Adipocyte (in vitro differentiated cells): ENCODE measurements at regions not wholly inside any gene's neighbourhood (a gene's known extent, or its start where the extent isn't known, plus 50 kb on each side); places are given as distances from the start of the nearest gene placed in this dataset.

ENCODE experiments used
- DNase-seq: peaks from one replicate; pipeline ENCODE4 v3.0.0-alpha.2; 2015; ENCODE audit warnings: low read depth
- H3K27me3 ChIP-seq: replicated peaks from 2 replicates; pipeline ENCODE4 v1.7.0; 2013; ENCODE audit warnings: mild to moderate bottlenecking, low read length, moderate library complexity; ENCODE audit not compliant: control insufficient read depth, insufficient read depth
- H3K36me3 ChIP-seq: 2 replicates; pipeline ENCODE4 v1.7.0; 2013; ENCODE audit warnings: low read length, mild to moderate bottlenecking, moderate library complexity; ENCODE audit not compliant: control insufficient read depth, insufficient read depth, severe bottlenecking
- H3K4me1 ChIP-seq: 2 replicates; pipeline ENCODE4 v1.7.0; 2013; ENCODE audit warnings: mild to moderate bottlenecking, low read length, moderate library complexity; ENCODE audit not compliant: control insufficient read depth, insufficient read depth
- H3K4me3 ChIP-seq: 2 replicates; pipeline ENCODE4 v1.7.0; 2013; ENCODE audit warnings: mild to moderate bottlenecking, low read length, moderate library complexity
- H3K9ac ChIP-seq: 2 replicates; pipeline ENCODE4 v1.7.0; 2013; ENCODE audit warnings: mild to moderate bottlenecking, low read length, moderate library complexity
- H3K9me3 ChIP-seq: 2 replicates; pipeline ENCODE4 v1.7.0; 2013; ENCODE audit warnings: mild to moderate bottlenecking, low read length, moderate library complexity; ENCODE audit not compliant: control insufficient read depth

- no peak for DNase-seq
- no peaks in the 10 kb centered on the region for H3K27me3 ChIP-seq
- H3K9me3 ChIP-seq, result no peaks in the 10 kb centered on the region
- no peak overlapping the region for H3K9ac ChIP-seq
- H3K36me3 ChIP-seq, result no peaks in the 10 kb centered on the region
- H3K4me3 ChIP-seq, result no peak overlapping the region
- H3K4me1 ChIP-seq, result no peaks in the 10 kb centered on the region
Observed at GRCh38 chr6:114465511-114465910, 122.7 kb upstream of the HS3ST5 start.

GRCh38 chr6:114453737-114454276 is 111.0 kb upstream of the HS3ST5 start:
- H3K9me3 ChIP-seq, result no peaks in the 10 kb centered on the region
- no peak overlapping the region for H3K9ac ChIP-seq
- H3K4me3 ChIP-seq, result no peak overlapping the region
- H3K27me3 ChIP-seq, result no peaks in the 10 kb centered on the region
- no peaks in the 10 kb centered on the region for H3K4me1 ChIP-seq
- H3K36me3 ChIP-seq, result no peaks in the 10 kb centered on the region
- DNase-seq, result no peak

- Histone ChIP-seq H3K4me1 (no peaks in the 10 kb centered on the region), H3K9me3 (no peaks in the 10 kb centered on the region), H3K4me3 (no peak overlapping the region), H3K27me3 (no peaks in the 10 kb centered on the region), H3K36me3 (no peaks in the 10 kb centered on the region), H3K9ac (no peak overlapping the region)
- no peak for DNase-seq
Observed at GRCh38 chr6:114452785-114453401, 110.1 kb upstream of the HS3ST5 start.

GRCh38 chr6:114450631-114451030 is 107.8 kb upstream of the HS3ST5 start:
- Histone ChIP-seq H3K9ac (no peak overlapping the region), H3K4me1 (no peaks in the 10 kb centered on the region), H3K36me3 (no peaks in the 10 kb centered on the region), H3K9me3 (no peaks in the 10 kb centered on the region), H3K27me3 (peaks cover 3% of the 10 kb centered on the region), H3K4me3 (no peak overlapping the region)
- no peak for DNase-seq

- no peak for DNase-seq
- Histone ChIP-seq H3K27me3 (peaks cover 4% of the 10 kb centered on the region), H3K4me1 (no peaks in the 10 kb centered on the region), H3K36me3 (no peaks in the 10 kb centered on the region), H3K9ac (no peak overlapping the region), H3K9me3 (no peaks in the 10 kb centered on the region), H3K4me3 (no peak overlapping the region)
Observed at GRCh38 chr6:114449659-114450058, 106.8 kb upstream of the HS3ST5 start.

GRCh38 chr6:114446342-114446741 is 103.5 kb upstream of the HS3ST5 start:
- H3K36me3 ChIP-seq, result no peaks in the 10 kb centered on the region
- no peaks in the 10 kb centered on the region for H3K4me1 ChIP-seq
- H3K4me3 ChIP-seq, result no peak overlapping the region
- no peak for DNase-seq
- no peak overlapping the region for H3K9ac ChIP-seq
- H3K27me3 ChIP-seq, result peaks cover 4% of the 10 kb centered on the region
- H3K9me3 ChIP-seq, result no peaks in the 10 kb centered on the region

GRCh38 chr6:114445846-114446245 is 103.0 kb upstream of the HS3ST5 start:
- no peaks in the 10 kb centered on the region for H3K9me3 ChIP-seq
- H3K4me1 ChIP-seq, result no peaks in the 10 kb centered on the region
- no peak for DNase-seq
- H3K36me3 ChIP-seq, result no peaks in the 10 kb centered on the region
- H3K4me3 ChIP-seq, result no peak overlapping the region
- H3K9ac ChIP-seq, result no peak overlapping the region
- peaks cover 4% of the 10 kb centered on the region for H3K27me3 ChIP-seq

- Histone ChIP-seq H3K9ac (no peak overlapping the region), H3K27me3 (no peaks in the 10 kb centered on the region)
Observed at GRCh38 chr6:114439411-114439810, 96.6 kb upstream of the HS3ST5 start.

GRCh38 chr6:114437235-114437634 is 94.4 kb upstream of the HS3ST5 start:
- no peaks in the 10 kb centered on the region for H3K4me1 ChIP-seq
- no peaks in the 10 kb centered on the region for H3K36me3 ChIP-seq
- no peak overlapping the region for H3K4me3 ChIP-seq
- H3K9ac ChIP-seq, result no peak overlapping the region
- H3K9me3 ChIP-seq, result no peaks in the 10 kb centered on the region
- no peaks in the 10 kb centered on the region for H3K27me3 ChIP-seq
- DNase-seq, result no peak

More at GRCh38 chr6:114439411-114439810, 96.6 kb upstream of the HS3ST5 start:
- no peaks in the 10 kb centered on the region for H3K4me1 ChIP-seq
- DNase-seq, result no peak
- no peak overlapping the region for H3K4me3 ChIP-seq
- no peaks in the 10 kb centered on the region for H3K9me3 ChIP-seq
- no peaks in the 10 kb centered on the region for H3K36me3 ChIP-seq

- no peak for DNase-seq
- no peaks in the 10 kb centered on the region for H3K27me3 ChIP-seq
Observed at GRCh38 chr6:114436691-114437090, 93.9 kb upstream of the HS3ST5 start.

GRCh38 chr6:114435985-114436384 is 93.2 kb upstream of the HS3ST5 start:
- H3K36me3 ChIP-seq, result no peaks in the 10 kb centered on the region
- no peak overlapping the region for H3K4me3 ChIP-seq
- no peak overlapping the region for H3K9ac ChIP-seq
- no peaks in the 10 kb centered on the region for H3K9me3 ChIP-seq
- no peaks in the 10 kb centered on the region for H3K27me3 ChIP-seq
- DNase-seq, result no peak
- H3K4me1 ChIP-seq, result no peaks in the 10 kb centered on the region

More at GRCh38 chr6:114436691-114437090, 93.9 kb upstream of the HS3ST5 start:
- Histone ChIP-seq H3K9ac (no peak overlapping the region), H3K9me3 (no peaks in the 10 kb centered on the region), H3K4me3 (no peak overlapping the region), H3K36me3 (no peaks in the 10 kb centered on the region), H3K4me1 (no peaks in the 10 kb centered on the region)

- H3K4me3 ChIP-seq, result no peak overlapping the region
- no peaks in the 10 kb centered on the region for H3K27me3 ChIP-seq
- no peaks in the 10 kb centered on the region for H3K36me3 ChIP-seq
- no peak overlapping the region for H3K9ac ChIP-seq
- no peaks in the 10 kb centered on the region for H3K4me1 ChIP-seq
- no peaks in the 10 kb centered on the region for H3K9me3 ChIP-seq
- peak; percentile 3 for DNase-seq
Observed at GRCh38 chr6:114432400-114432799, 89.6 kb upstream of the HS3ST5 start.
